Activated CD4-positive, alpha-beta T cell treated with anti-CD3 and anti-CD28 coated beads, Interleukin-2, amount 10 ng/mL, durations not matched to agents 7 days and 5 days (primary cell): ENCODE measurements at regions not wholly inside any gene's neighbourhood (a gene's known extent, or its start where the extent isn't known, plus 50 kb on each side); places are given as distances from the start of the nearest gene placed in this dataset.

Source experiments
- CTCF ChIA-PET: fragments of 350-600 bp; sonication (Branson Sonifier 250); formaldehyde crosslinking; loops from one replicate; lab custom pipeline; 2021; ENCODE audit warnings: antibody characterized with exemption; lab: Charles Lee
- POLR2A ChIA-PET: fragments of 350-600 bp; sonication (Branson Sonifier 250); formaldehyde crosslinking; loops from one replicate; lab custom pipeline; 2021; ENCODE audit warnings: antibody characterized with exemption; lab: Charles Lee
- DNase-seq: peaks from one replicate; pipeline ENCODE4 v3.0.0-alpha.2; 2020
- H3K27ac Mint-ChIP-seq: one replicate; pipeline ENCODE4 v1.8.0; 2021; ENCODE audit warnings: mild to moderate bottlenecking, moderate library complexity, mixed read lengths
- H3K27me3 Mint-ChIP-seq: one replicate; pipeline ENCODE4 v1.8.0; 2021; ENCODE audit warnings: mixed read lengths
- H3K36me3 Mint-ChIP-seq: one replicate; pipeline ENCODE4 v1.8.0; 2021; ENCODE audit warnings: low read depth, mixed read lengths
- H3K4me1 Mint-ChIP-seq: one replicate; pipeline ENCODE4 v1.8.0; 2021; ENCODE audit warnings: mixed read lengths
- H3K4me3 Mint-ChIP-seq: one replicate; pipeline ENCODE4 v1.8.0; 2021; ENCODE audit warnings: mild to moderate bottlenecking, moderate library complexity, mixed read lengths
- H3K9me3 Mint-ChIP-seq: one replicate; pipeline ENCODE4 v1.8.0; 2021; ENCODE audit warnings: mixed read lengths

DNA sequence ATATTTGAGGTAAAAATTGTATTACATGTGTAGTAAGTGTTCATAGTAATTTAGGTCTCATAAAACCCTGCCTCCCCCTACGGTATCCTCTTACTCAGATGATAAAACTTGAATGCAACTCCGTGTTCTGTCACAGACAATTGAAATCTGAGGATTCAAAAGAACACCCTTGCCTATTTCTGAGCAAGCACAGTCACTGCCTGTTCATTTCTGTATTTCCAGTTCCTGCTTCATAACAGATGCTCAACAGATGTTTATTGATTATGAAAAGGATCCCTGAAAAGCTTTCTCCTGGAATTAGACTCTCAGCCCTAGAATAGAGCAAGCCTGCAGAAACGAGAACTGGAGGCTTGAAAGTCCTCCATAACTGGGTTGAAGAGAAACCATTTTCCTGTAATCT lies 144.1 kb upstream of the SPEF2 start:
- POLR2A ChIA-PET, result no interaction called here
- peaks cover 3% of the 10 kb centered on the region for H3K4me1 Mint-ChIP-seq
- peaks cover 2% of the 10 kb centered on the region for H3K36me3 Mint-ChIP-seq
- H3K9me3 Mint-ChIP-seq, result no peaks in the 10 kb centered on the region
- no peak overlapping the region for H3K4me3 Mint-ChIP-seq
- no peak for DNase-seq
- CTCF ChIA-PET, result no interaction called here
- no peaks in the 10 kb centered on the region for H3K27me3 Mint-ChIP-seq
- no peak overlapping the region for H3K27ac Mint-ChIP-seq

DNA sequence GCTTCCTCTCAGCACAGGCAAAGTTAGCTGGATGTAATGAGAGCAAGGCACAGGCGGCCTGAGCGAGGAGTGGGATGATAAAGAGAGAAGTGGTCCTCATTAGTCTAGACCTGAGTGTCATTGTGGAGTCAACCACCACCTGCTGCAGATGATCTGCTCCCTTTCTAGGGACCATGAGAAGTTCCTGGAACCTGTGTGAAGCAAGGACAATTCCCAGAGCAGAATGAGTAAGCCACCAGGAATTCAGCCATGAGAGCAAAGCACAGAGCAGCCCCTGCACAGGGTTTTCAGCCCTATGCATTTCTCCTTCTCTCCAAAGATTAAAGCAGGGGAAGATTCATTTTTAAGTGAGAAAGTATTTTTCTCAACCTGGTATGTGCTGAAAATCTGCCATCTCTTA lies 146.8 kb upstream of the SPEF2 start:
- no peaks in the 10 kb centered on the region for H3K36me3 Mint-ChIP-seq
- POLR2A ChIA-PET, result no interaction called here

DNA sequence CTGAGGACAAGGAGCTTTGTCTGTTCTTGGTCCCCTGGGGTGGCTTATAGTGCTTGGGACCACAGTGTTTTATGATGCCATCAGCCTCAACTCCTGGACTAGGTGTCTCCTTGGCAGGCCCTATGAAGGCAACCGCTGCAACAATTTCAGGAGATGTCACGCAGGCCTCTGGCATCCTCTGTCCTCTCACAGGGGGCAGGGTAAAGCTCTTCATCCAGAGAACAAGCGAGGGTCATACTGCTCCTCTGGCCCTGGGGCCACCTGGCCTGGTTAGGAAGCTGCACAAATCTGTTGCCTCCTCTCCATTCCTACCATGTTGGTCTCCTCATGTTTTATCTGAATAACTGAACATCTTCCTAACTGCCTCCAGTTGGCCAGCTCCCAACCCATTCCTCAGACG lies 148.9 kb upstream of the SPEF2 start:
- Mint-ChIP-seq H3K4me1 (no peaks in the 10 kb centered on the region), H3K9me3 (no peaks in the 10 kb centered on the region), H3K27me3 (no peaks in the 10 kb centered on the region), H3K4me3 (no peak overlapping the region), H3K27ac (no peak overlapping the region), H3K36me3 (no peaks in the 10 kb centered on the region)
- no peak for DNase-seq
- ChIA-PET CTCF (no interaction called here), POLR2A (no interaction called here)

More for the DNA sequence above, 146.8 kb upstream of the SPEF2 start:
- no peaks in the 10 kb centered on the region for H3K9me3 Mint-ChIP-seq
- no peaks in the 10 kb centered on the region for H3K4me1 Mint-ChIP-seq
- DNase-seq, result no peak
- H3K4me3 Mint-ChIP-seq, result no peak overlapping the region
- no peak overlapping the region for H3K27ac Mint-ChIP-seq
- CTCF ChIA-PET, result no interaction called here
- no peaks in the 10 kb centered on the region for H3K27me3 Mint-ChIP-seq

DNA sequence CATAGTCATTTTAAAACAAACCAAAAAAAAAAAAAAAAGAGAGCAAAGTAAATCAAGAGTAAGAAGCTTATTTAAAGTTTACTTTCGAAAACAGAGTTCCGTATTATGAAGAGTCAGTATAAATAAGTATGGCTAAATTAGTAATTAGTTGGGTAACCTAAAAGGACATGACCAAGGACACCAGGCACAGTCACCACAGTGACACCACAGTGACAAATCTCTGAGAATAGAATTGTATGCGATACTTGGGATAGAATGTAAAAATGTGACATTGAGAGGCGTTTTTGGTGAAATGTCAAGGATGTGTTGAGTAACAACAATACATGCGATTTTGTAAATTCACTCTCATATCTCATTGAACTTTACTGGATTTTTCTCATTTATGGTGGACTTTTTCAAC lies 150.9 kb upstream of the SPEF2 start:
- H3K4me1 Mint-ChIP-seq, result no peaks in the 10 kb centered on the region
- no peaks in the 10 kb centered on the region for H3K9me3 Mint-ChIP-seq
- CTCF ChIA-PET, result interaction anchor here (0.6 kb wide), 1 partner anchor 130 kb away, joined by 3 read pairs; no protein-coding TSS in a partner anchor
- H3K4me3 Mint-ChIP-seq, result no peak overlapping the region
- no peak for DNase-seq
- no peak overlapping the region for H3K27ac Mint-ChIP-seq
- peaks cover 5% of the 10 kb centered on the region for H3K27me3 Mint-ChIP-seq
- POLR2A ChIA-PET, result no interaction called here
- no peaks in the 10 kb centered on the region for H3K36me3 Mint-ChIP-seq

DNA sequence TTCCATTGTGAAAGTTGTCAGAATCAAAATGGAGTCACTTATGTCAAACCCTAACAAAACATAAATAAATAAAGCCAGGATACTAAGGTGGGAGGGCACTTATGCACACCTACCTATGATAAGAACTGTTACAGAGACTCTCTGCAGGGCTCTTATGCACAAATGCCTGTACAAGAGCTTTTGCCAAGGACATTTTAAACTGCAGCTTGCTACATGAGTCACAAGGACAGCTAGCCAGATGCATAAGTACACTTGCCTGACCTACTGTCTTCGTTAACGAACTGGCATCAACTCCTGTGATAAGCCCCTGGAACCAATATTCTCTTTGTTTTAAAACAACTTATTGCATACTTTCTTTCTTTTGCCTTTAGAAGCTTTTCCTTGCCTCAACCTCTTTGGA lies 152.9 kb upstream of the SPEF2 start:
- POLR2A ChIA-PET, result no interaction called here
- Mint-ChIP-seq H3K9me3 (no peaks in the 10 kb centered on the region), H3K27me3 (peaks cover 9% of the 10 kb centered on the region), H3K4me3 (no peak overlapping the region), H3K36me3 (no peaks in the 10 kb centered on the region), H3K4me1 (no peaks in the 10 kb centered on the region), H3K27ac (no peak overlapping the region)
- CTCF ChIA-PET, result no interaction called here
- DNase-seq, result no peak

DNA sequence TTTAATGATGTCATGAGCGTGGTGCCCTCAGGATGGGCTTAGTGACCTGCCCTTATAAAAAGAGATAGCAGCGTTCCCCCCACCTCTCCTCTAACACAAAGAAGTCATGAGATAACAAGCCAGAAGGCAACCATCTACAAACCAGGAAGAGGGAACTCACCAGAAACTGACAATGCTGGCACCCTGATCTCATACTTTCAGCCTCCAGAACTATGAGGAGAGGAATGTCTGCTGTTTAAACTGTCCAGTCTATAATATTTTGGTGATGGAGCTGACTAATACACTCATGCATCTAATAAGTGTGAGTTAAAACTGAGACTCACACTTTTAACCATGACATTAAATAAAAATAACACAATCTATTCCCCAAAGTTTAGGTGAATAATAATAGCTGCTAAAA lies 156.1 kb upstream of the SPEF2 start:
- CTCF ChIA-PET, result no interaction called here
- Mint-ChIP-seq H3K4me1 (no peaks in the 10 kb centered on the region), H3K9me3 (peaks cover 2% of the 10 kb centered on the region), H3K36me3 (no peaks in the 10 kb centered on the region), H3K27me3 (peaks cover 11% of the 10 kb centered on the region), H3K27ac (no peak overlapping the region), H3K4me3 (no peak overlapping the region)
- no peak for DNase-seq
- POLR2A ChIA-PET, result no interaction called here

DNA sequence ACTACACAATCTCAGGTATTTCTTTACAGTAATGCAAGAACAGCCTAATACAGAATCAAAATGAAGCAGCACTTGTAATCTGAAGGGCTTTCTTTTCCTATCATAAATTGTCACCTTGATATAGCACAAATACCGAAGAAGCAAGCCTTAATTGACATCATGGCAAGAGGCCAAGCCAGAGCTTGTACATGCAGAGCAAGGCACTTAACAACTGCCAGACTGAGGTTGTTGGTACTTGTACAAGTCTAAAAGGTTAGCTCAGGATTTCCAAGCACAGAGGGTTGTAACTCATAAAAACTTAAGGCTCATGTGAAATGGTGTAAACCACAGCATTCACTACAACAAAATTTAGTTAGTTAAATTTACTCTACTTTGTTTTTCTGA lies 158.8 kb upstream of the SPEF2 start:
- CTCF ChIA-PET, result no interaction called here
- POLR2A ChIA-PET, result no interaction called here
- Mint-ChIP-seq H3K4me3 (no peak overlapping the region), H3K9me3 (peaks cover 2% of the 10 kb centered on the region), H3K27ac (no peak overlapping the region), H3K27me3 (peaks cover 11% of the 10 kb centered on the region), H3K36me3 (no peaks in the 10 kb centered on the region), H3K4me1 (no peaks in the 10 kb centered on the region)
- DNase-seq, result no peak

DNA sequence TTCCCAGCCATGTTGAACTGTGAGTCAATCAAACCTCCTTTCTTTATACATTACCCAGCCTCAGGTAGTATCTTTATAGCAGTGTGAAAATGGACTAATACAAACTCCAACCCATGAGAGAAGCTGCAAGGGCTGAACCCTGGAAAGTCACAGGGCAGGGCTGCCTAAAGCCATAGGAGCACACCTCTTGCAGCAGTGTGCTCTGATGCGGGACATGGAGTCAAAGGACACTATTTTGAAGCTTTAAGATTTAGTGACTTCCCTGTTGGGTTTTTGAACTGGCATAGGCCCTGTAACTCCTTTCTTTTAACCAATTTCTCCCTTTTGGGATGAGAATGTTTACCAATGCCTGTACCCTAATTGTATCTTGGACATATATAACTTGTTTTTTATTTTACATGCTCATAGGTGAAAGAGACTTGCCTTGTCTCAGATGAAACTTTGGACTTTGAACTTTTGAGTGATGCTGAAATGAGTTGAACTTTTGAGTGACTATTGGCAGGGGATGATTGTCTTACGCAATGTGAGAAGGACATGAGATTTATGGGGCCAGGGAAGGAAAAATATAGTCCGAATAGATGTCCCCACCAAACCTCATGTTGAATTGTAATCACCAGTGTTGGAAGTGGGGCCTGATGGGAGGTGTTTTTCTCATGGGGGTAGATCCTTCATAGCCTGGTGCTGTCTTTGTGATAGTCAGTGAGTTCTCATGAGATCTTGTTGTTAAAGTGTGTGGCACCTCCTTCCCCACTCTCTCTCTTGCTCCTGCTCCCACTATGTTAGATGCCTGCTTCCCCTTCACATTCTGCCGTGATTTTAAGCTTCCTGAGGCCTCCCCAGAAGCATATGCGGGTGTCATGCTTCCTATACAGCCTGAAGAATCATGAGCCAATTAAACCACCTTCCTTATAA lies 159.5 kb upstream of the SPEF2 start:
- ChIA-PET CTCF (no interaction called here), POLR2A (no interaction called here)
- DNase-seq, result no peak
- H3K9me3 Mint-ChIP-seq, result peaks cover 2% of the 10 kb centered on the region
- no peaks in the 10 kb centered on the region for H3K36me3 Mint-ChIP-seq
- no peaks in the 10 kb centered on the region for H3K4me1 Mint-ChIP-seq
- H3K4me3 Mint-ChIP-seq, result no peak overlapping the region
- H3K27me3 Mint-ChIP-seq, result peaks cover 10% of the 10 kb centered on the region
- H3K27ac Mint-ChIP-seq, result no peak overlapping the region

DNA sequence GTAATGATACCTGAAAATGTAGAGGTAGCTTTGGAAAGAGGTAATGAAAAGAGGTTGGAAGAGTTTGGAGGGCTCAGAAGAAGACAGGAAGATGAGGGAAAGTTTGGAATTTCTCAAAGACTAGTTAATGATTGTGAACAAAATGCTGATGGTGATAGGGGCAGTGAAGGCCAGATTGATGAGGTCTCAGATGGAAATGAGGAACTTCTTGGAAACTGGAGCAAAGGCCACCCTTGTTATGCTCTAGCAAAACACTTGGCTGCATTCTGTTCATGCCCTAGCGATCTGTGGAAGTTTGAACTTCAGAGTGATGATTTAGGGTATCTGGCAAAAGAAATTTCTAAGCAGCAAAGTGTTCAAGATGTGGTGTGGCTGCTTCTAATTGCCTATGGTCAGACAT lies 161.2 kb upstream of the SPEF2 start:
- ChIA-PET POLR2A (no interaction called here), CTCF (no interaction called here)
- no peaks in the 10 kb centered on the region for H3K36me3 Mint-ChIP-seq

DNA sequence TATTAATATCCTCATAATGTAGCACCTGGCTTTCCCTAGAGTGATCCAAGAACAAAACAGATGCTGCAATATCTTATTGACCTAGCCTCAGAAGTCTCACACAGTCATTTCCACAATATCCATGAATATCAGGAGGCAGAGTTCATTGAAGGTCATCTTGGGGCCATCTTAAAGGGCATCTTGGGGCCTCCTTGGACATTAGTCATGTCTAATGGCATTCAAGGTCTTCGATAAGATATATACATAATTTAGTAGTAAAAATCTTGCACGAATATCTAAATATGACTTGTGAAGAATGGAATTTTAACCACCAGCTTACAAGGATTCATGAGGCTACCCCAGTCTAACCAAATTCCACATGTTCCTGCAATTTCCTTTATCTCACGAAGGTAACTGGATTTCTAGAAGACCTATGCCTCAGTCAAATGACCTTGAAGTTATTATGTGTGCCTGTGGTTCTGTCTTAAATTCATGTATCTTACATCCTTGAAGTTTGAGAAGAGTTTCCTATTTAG lies 163.6 kb upstream of the SPEF2 start:
- Mint-ChIP-seq H3K9me3 (peaks cover 4% of the 10 kb centered on the region), H3K27me3 (peaks cover 10% of the 10 kb centered on the region), H3K4me1 (no peaks in the 10 kb centered on the region), H3K4me3 (no peak overlapping the region), H3K27ac (no peak overlapping the region), H3K36me3 (no peaks in the 10 kb centered on the region)
- ChIA-PET CTCF (no interaction called here), POLR2A (no interaction called here)
- no peak for DNase-seq

More for the DNA sequence above, 161.2 kb upstream of the SPEF2 start:
- H3K27me3 Mint-ChIP-seq, result peaks cover 7% of the 10 kb centered on the region
- no peak for DNase-seq
- H3K27ac Mint-ChIP-seq, result no peak overlapping the region
- no peak overlapping the region for H3K4me3 Mint-ChIP-seq
- H3K4me1 Mint-ChIP-seq, result no peaks in the 10 kb centered on the region
- H3K9me3 Mint-ChIP-seq, result peaks cover 2% of the 10 kb centered on the region

DNA sequence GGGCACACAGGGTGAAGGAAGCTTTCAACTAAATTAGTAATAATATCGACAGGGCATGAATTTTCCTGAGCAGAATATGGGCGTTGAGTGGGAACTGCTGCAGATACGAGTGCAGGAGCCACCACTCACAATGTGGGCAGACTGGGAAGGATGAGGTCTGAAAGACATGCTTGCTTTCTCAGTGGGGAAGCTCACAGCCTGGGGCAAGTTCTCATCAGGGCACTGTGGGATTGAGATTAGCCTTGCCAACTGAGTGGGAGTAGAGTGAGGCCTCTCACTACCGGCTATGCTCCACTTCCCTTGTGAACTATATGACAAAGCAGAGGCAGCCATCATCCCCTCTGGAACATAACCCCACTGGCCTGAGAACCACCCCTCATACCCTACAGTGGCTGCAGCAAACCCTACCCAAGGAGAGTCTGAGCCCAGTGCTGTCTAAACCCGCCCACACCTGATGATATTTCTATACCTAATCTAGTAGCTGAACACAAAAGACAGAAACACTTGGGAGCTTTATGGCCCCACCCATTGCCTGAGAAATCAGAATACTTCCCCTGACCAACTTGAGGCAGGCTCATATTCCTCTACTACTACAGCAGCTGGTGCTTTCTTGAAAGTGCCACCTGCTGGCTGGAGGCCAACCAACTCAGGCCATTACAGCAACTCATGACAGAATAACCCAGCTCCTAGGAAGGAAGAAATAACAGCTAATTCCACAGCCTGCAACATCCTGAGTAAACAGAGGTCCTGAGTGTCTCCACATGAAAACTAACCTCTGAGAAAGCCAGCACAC lies 173.7 kb upstream of the SPEF2 start:
- H3K4me1 Mint-ChIP-seq, result no peaks in the 10 kb centered on the region
- DNase-seq, result no peak

DNA sequence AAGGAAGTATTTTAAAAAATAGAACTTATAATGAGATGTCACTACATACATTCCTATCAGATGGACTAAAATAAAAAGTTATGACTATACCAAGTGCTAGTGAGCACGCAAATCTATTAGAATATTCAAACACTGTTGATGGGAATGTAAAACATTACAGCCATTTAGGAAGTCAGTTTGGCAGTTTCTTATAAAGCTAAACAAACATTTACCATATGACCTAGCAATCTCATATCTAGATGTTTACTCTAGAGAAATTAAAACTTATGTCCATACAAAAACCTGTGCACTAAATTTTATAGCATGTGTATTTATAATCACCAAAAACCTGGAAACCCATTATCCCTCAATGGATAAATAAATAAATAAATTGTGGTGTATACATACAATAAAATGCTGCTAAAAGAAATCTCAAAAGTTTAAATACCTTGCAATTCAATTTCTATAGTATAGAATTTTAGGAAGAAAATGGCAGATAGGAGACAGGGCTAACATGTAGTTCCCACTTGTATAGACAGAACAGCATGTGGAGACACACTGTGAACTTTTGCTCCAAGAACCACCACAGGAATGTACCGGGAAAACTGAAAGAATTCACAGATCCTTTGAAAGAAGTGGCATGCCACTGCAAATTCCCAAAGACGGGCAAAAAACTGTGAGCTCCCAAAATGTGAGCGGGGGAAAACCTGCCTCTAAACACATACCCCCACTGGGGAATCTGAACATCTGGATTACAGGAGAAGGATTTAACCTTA lies 174.6 kb upstream of the SPEF2 start:
- no peaks in the 10 kb centered on the region for H3K9me3 Mint-ChIP-seq
- no peaks in the 10 kb centered on the region for H3K36me3 Mint-ChIP-seq
- H3K4me3 Mint-ChIP-seq, result no peak overlapping the region
- CTCF ChIA-PET, result interaction anchor here (1.7 kb wide), 1 partner anchor 174 kb away, joined by 3 read pairs; no protein-coding TSS in a partner anchor
- H3K4me1 Mint-ChIP-seq, result no peaks in the 10 kb centered on the region
- no peak overlapping the region for H3K27ac Mint-ChIP-seq
- POLR2A ChIA-PET, result no interaction called here
- DNase-seq, result no peak
- peaks cover 27% of the 10 kb centered on the region for H3K27me3 Mint-ChIP-seq

More for the DNA sequence above, 173.7 kb upstream of the SPEF2 start:
- Mint-ChIP-seq H3K36me3 (no peaks in the 10 kb centered on the region), H3K27me3 (peaks cover 19% of the 10 kb centered on the region), H3K27ac (no peak overlapping the region), H3K4me3 (no peak overlapping the region), H3K9me3 (no peaks in the 10 kb centered on the region)
- CTCF ChIA-PET, result interaction anchor here (1.7 kb wide), 1 partner anchor 173 kb away, joined by 3 read pairs; no protein-coding TSS in a partner anchor
- POLR2A ChIA-PET, result no interaction called here
